Tibial nerve (tissue), 4 donors: ENCODE measurements at regions not wholly inside any gene's neighbourhood (a gene's known extent, or its start where the extent isn't known, plus 50 kb on each side); places are given as distances from the start of the nearest gene placed in this dataset.

Experiments used
- CTCF ChIP-seq, 5 experiments: fragments of 200-600 bp in 3 of 5; fragments of 450-650 bp in 2 of 5; sonication (generic) in 3 of 5; IDR thresholded peaks; one replicate each; pipeline ENCODE4 v1.5.1; 2016 to 2019; ENCODE audit warnings: antibody characterized with exemption in 5 of 5, mild to moderate bottlenecking in 3 of 5, moderate library complexity in 2 of 5
- EP300 ChIP-seq, 2 donors: sonication (generic); formaldehyde crosslinking; IDR thresholded peaks; one replicate each; pipeline ENCODE4 v1.6.1; 2017; ENCODE audit warnings: antibody characterized with exemption in 2 of 2, mild to moderate bottlenecking in 1 of 2

- TF ChIP-seq CTCF (IDR thresholded peaks at IDR 0.05), result no peak
- no peak for TF ChIP-seq EP300 (IDR thresholded peaks at IDR 0.05)
Measured at GRCh38 chr12:4177262-4177661, 96.3 kb upstream of the CCND2 start.
